GM19328 (cell line): ENCODE measurements at regions not wholly inside any gene's neighbourhood (a gene's known extent, or its start where the extent isn't known, plus 50 kb on each side); places are given as distances from the start of the nearest gene placed in this dataset.
"Not testable (repeated sequence)": the region's sequence is repeated elsewhere in the genome, so short reads cannot be mapped to it uniquely, and the experiment has no call there.

ENCODE experiments used
- ATAC-seq: cut with Tn5 transposase; IDR thresholded peaks from one replicate; pipeline ENCODE4 v1.9.1; 2021; ENCODE audit warnings: mild to moderate bottlenecking, moderate library complexity; ENCODE audit not compliant: unreplicated experiment

- ATAC-seq: no peak
Observed at GRCh38 chr5:68838157-68838718, 255.6 kb upstream of the SLC30A5 start.

- ATAC-seq: no peak
Observed at GRCh38 chr5:68839019-68839552, 254.7 kb upstream of the SLC30A5 start.

- ATAC-seq: no peak
Observed at GRCh38 chr5:68843624-68844364, 250.0 kb upstream of the SLC30A5 start.

GRCh38 chr5:68845131-68845530 is 248.7 kb upstream of the SLC30A5 start:
- no peak for ATAC-seq

GRCh38 chr5:68846828-68847227 is 247.0 kb upstream of the SLC30A5 start:
- ATAC-seq: no peak

GRCh38 chr5:68848091-68848490 is 245.7 kb upstream of the SLC30A5 start:
- ATAC-seq: no peak

- ATAC-seq: no peak
Observed at GRCh38 chr5:68849103-68849502, 244.7 kb upstream of the SLC30A5 start.

GRCh38 chr5:68849906-68850305 is 243.9 kb upstream of the SLC30A5 start:
- ATAC-seq: no peak

- ATAC-seq: no peak
Observed at GRCh38 chr5:68861099-68861498, 232.7 kb upstream of the SLC30A5 start.

GRCh38 chr5:68862560-68862959 is 231.3 kb upstream of the SLC30A5 start:
- ATAC-seq: no peak

GRCh38 chr5:68865192-68865591 is 228.6 kb upstream of the SLC30A5 start:
- not testable (repeated sequence) for ATAC-seq

- ATAC-seq: no peak
Observed at GRCh38 chr5:68872088-68872839, 221.6 kb upstream of the SLC30A5 start.

GRCh38 chr5:68873198-68873597 is 220.6 kb upstream of the SLC30A5 start:
- ATAC-seq: no peak

GRCh38 chr5:68875351-68875750 is 218.5 kb upstream of the SLC30A5 start:
- ATAC-seq: no peak

GRCh38 chr5:68883436-68883835 is 210.4 kb upstream of the SLC30A5 start:
- no peak for ATAC-seq

- ATAC-seq: no peak
Observed at GRCh38 chr5:68884144-68884754, 209.6 kb upstream of the SLC30A5 start.

- no peak for ATAC-seq
Observed at GRCh38 chr5:68884883-68885282, 208.9 kb upstream of the SLC30A5 start.

- ATAC-seq: no peak
Observed at GRCh38 chr5:68886814-68887213, 207.0 kb upstream of the SLC30A5 start.

- ATAC-seq: no peak
Observed at GRCh38 chr5:68891718-68892117, 202.1 kb upstream of the SLC30A5 start.

- no peak for ATAC-seq
Observed at GRCh38 chr5:68894673-68895072, 199.1 kb upstream of the SLC30A5 start.

GRCh38 chr5:68898951-68899471 is 194.8 kb upstream of the SLC30A5 start:
- no peak for ATAC-seq
